ENCODE measurements at regions not wholly inside any gene's neighbourhood (a gene's known extent, or its start where the extent isn't known, plus 50 kb on each side); places are given as distances from the start of the nearest gene placed in this dataset.

DNA sequence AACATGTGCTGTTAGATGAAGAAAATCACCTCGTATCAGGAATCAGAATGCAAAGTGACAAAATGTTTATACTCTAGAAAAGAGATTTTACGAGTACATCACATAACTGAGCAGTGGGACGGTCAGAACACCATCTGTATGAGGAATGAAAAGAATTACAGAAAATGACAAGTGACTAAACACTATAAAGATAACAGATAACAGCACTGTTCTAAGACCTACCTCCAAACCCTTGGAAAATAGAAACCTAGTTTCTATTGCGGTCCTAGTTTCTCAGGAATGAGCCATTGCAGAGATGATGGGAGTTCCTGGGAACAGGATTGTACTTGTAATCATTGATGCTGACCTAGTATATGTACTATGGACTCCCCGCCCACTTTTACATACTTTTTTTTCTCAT, 839.4 kb upstream of the ADAMTS5 start:
- TF ChIP-seq, protein P1, sequence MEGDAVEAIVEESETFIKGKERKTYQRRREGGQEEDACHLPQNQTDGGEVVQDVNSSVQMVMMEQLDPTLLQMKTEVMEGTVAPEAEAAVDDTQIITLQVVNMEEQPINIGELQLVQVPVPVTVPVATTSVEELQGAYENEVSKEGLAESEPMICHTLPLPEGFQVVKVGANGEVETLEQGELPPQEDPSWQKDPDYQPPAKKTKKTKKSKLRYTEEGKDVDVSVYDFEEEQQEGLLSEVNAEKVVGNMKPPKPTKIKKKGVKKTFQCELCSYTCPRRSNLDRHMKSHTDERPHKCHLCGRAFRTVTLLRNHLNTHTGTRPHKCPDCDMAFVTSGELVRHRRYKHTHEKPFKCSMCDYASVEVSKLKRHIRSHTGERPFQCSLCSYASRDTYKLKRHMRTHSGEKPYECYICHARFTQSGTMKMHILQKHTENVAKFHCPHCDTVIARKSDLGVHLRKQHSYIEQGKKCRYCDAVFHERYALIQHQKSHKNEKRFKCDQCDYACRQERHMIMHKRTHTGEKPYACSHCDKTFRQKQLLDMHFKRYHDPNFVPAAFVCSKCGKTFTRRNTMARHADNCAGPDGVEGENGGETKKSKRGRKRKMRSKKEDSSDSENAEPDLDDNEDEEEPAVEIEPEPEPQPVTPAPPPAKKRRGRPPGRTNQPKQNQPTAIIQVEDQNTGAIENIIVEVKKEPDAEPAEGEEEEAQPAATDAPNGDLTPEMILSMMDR (IDR thresholded peaks at IDR 0.05) = no peak
- no peak for TF ChIP-seq POLR2A (IDR thresholded peaks at IDR 0.05)
- no peak for TF ChIP-seq EP300 (IDR thresholded peaks at IDR 0.05)
- no peak for TF ChIP-seq POLR2AphosphoS5 (IDR thresholded peaks at IDR 0.05)
- H3K36me3 ChIP-seq = no peaks in the 10 kb centered on the region

DNA sequence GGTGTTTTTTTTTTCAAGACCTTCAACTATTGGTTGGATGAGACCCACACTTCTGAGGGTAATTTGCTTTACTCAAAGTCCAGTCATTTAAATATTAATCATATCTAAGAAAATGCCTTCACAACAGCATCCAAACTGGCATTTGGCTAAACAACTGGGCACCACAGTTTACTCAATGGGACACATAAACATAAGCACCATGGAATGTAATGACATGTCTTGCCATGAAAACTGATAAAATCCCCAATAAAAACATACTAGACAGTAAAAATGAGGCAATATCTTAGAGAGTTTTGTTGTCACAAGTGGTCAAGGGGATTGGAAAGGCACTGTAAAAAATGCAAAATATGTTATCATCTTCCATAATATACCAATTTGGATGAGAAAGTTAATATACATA, 838.8 kb upstream of the ADAMTS5 start:
- H3K9me3 ChIP-seq = no peaks in the 10 kb centered on the region
- peaks cover 0 to 8% (median 3%) of the 10 kb centered on the region in 3 donors for H3K4me1 ChIP-seq
- no peak overlapping the region for H3K4me3 ChIP-seq
- H3K27me3 ChIP-seq = no peaks in the 10 kb centered on the region
- ATAC-seq = no peak
- H3K27ac ChIP-seq = no peak overlapping the region
- H3K36me3 ChIP-seq = no peaks in the 10 kb centered on the region
- TF ChIP-seq POLR2AphosphoS5 (IDR thresholded peaks at IDR 0.05) = no peak
- no peak for TF ChIP-seq EP300 (IDR thresholded peaks at IDR 0.05)
- TF ChIP-seq, protein P1 (IDR thresholded peaks at IDR 0.05) = no peak
- no peak for TF ChIP-seq POLR2A (IDR thresholded peaks at IDR 0.05)

More for the DNA sequence above, 839.4 kb upstream of the ADAMTS5 start:
- Histone ChIP-seq H3K9me3 (no peaks in the 10 kb centered on the region), H3K27ac (no peak overlapping the region), H3K4me3 (no peak overlapping the region), H3K4me1 (peaks cover 0 to 8% (median 3%) of the 10 kb centered on the region in 3 donors), H3K27me3 (no peaks in the 10 kb centered on the region)
- ATAC-seq = no peak
- 63 to 79% methylated on average over 5 of the region's 5 CpGs for WGBS, 2 donors (ENCODE audit: low coverage in 1 of 2)

DNA sequence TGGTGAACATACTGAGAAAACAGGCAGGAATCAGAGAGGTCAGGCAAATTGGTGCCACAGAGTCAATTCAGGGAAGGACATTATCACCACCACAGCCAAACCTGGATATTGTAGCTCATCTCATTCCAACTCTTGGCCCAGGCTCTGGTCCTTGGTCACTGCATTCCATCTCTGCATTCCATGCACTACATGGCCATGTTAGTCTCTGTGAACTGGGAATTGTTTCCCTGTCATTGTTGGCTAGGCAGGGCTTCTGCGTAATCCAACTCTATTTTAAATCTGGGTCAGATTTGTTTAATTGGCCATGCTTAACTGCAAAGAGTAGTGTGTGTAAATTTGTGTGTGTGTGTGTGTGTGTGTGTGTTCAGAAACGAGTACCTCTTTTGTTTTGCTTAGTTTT, 837.6 kb upstream of the ADAMTS5 start:
- WGBS, 2 donors (ENCODE audit: low coverage in 1 of 2) = 21 to 35% methylated on average over 2 of the region's 2 CpGs
- Histone ChIP-seq H3K4me3 (no peak overlapping the region), H3K27ac (peak overlapping the region in 1 of 4 donors; percentile 48), H3K4me1 (peaks cover 0 to 8% (median 3%) of the 10 kb centered on the region in 3 donors), H3K27me3 (no peaks in the 10 kb centered on the region), H3K9me3 (no peaks in the 10 kb centered on the region), H3K36me3 (no peaks in the 10 kb centered on the region)
- peak; percentile 78 for ATAC-seq
- TF ChIP-seq POLR2A (IDR thresholded peaks at IDR 0.05) (no peak), POLR2AphosphoS5 (IDR thresholded peaks at IDR 0.05) (peak; percentile 12)

DNA sequence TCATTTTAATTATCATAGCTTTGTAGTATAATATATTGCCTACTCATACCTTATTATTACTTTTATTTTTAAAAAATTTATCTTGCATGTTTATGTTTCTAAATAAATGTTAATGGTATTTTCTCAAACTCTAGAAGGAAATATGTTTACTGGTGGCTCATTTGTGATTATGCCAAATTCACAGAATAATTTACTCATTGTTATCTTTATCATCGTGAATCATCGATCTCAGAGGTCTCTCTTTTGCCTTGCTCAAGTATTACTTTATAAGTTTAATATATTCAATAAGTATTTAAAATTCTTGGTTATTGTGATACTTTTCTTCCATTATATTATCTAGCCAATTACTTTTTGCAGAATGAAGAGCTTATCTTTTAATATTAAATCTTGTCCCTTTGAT, 836.7 kb upstream of the ADAMTS5 start:
- 75 to 88% methylated on average over 2 of the region's 2 CpGs for WGBS, 2 donors (ENCODE audit: low coverage in 1 of 2)

DNA sequence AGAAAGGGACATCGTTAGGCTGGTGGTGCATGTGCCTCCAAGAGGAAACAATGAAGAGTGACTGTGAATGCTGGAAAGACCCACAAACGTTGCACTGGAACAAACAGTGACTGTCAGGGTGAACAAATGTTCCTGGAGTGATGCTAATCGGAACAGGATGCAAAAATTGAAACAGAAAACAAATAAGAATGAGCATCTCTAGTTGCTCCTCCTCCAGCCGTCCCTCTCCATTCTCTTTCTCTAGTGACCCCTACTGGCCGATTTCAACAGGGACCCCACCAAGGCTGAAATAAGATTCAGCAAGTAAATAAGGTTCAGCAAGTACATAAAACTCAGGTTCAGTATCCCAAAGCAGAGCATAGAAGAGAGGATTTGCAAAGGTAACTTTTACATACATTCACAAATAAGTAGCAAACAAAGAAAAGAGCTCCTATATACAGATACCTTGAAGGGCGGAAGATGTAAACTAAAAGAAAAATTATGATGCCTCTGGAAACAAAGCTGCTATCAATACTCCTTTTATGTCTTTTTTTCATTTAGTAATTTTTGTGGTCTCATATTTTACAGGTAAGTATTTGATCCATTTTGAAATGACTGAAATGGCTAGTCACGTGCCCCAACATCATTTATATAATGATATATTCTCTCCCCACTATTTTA, 836.1 kb upstream of the ADAMTS5 start:
- TF ChIP-seq, protein P1 (IDR thresholded peaks at IDR 0.05) = peak in 3 of 4 experiments; percentile 21 to 51 (median 37)
- TF ChIP-seq POLR2A (IDR thresholded peaks at IDR 0.05) = no peak
- no peak for TF ChIP-seq EP300 (IDR thresholded peaks at IDR 0.05)
- ATAC-seq = no peak
- Histone ChIP-seq H3K27ac (no peak overlapping the region), H3K4me3 (no peak overlapping the region), H3K36me3 (no peaks in the 10 kb centered on the region), H3K9me3 (no peaks in the 10 kb centered on the region), H3K27me3 (no peaks in the 10 kb centered on the region), H3K4me1 (peaks cover 0 to 8% (median 3%) of the 10 kb centered on the region in 3 donors)
- 60 to 72% methylated on average over 7 of the region's 7 CpGs for WGBS, 2 donors (ENCODE audit: low coverage in 1 of 2)

More for the DNA sequence above, 836.7 kb upstream of the ADAMTS5 start:
- Histone ChIP-seq H3K27me3 (no peaks in the 10 kb centered on the region), H3K9me3 (no peaks in the 10 kb centered on the region), H3K36me3 (no peaks in the 10 kb centered on the region), H3K4me1 (peaks cover 0 to 8% (median 3%) of the 10 kb centered on the region in 3 donors), H3K4me3 (no peak overlapping the region), H3K27ac (no peak overlapping the region)
- no peak for ATAC-seq
- TF ChIP-seq POLR2A (IDR thresholded peaks at IDR 0.05) (no peak), POLR2AphosphoS5 (IDR thresholded peaks at IDR 0.05) (no peak), EP300 (IDR thresholded peaks at IDR 0.05) (no peak)
- TF ChIP-seq, protein P1 (IDR thresholded peaks at IDR 0.05) = no peak
